Neural cell (in vitro differentiated cells): ENCODE measurements at regions not wholly inside any gene's neighbourhood (a gene's known extent, or its start where the extent isn't known, plus 50 kb on each side); places are given as distances from the start of the nearest gene placed in this dataset.
"Not testable (repeated sequence)": the region's sequence is repeated elsewhere in the genome, so short reads cannot be mapped to it uniquely, and the experiment has no call there.

ENCODE experiments used
- H2AFZ ChIP-seq: fragments of 200-600, 300-800 bp; sonication (generic), shearing (Covaris generic); 2 replicates; pipeline ENCODE4 v1.6.0; 2014; ENCODE audit warnings: low read depth, mild to moderate bottlenecking, antibody characterized with exemption, low read length, moderate library complexity
- H3F3A ChIP-seq: fragments of 200-600 bp; shearing (Covaris generic); 2 replicates; pipeline ENCODE4 v1.6.1; 2016; ENCODE audit warnings: mild to moderate bottlenecking, moderate library complexity, mixed read lengths, antibody characterized with exemption, low read length; ENCODE audit not compliant: insufficient read depth, poor library complexity, severe bottlenecking
- H3K27ac ChIP-seq: fragments of 200-600, 300-800 bp; sonication (generic), shearing (Covaris generic); 2 replicates; pipeline ENCODE4 v1.5.1; 2014; ENCODE audit warnings: mild to moderate bottlenecking, low read length, moderate library complexity
- H3K27me3 ChIP-seq: fragments of 300-800, 200-600 bp; sonication (generic), shearing (Covaris generic); 2 replicates; pipeline ENCODE4 v1.6.0; 2014; ENCODE audit warnings: mild to moderate bottlenecking, low read depth, low read length, moderate library complexity; ENCODE audit not compliant: insufficient read depth
- H3K36me3 ChIP-seq: fragments of 300-800, 200-600 bp; sonication (generic), shearing (Covaris generic); 2 replicates; pipeline ENCODE4 v1.5.1; 2014; ENCODE audit warnings: mild to moderate bottlenecking, antibody characterized with exemption, low read length, moderate library complexity; ENCODE audit not compliant: insufficient read depth
- H3K4me2 ChIP-seq: fragments of 300-800, 200-600 bp; sonication (generic), shearing (Covaris generic); 2 replicates; pipeline ENCODE4 v1.6.0; 2014; ENCODE audit warnings: mild to moderate bottlenecking, low read length
- H3K4me3 ChIP-seq: fragments of 300-800, 200-600 bp; sonication (generic), shearing (Covaris generic); 2 replicates; pipeline ENCODE4 v1.5.1; 2014; ENCODE audit warnings: mild to moderate bottlenecking, low read length, moderate library complexity
- H3K79me2 ChIP-seq: fragments of 200-600 bp; shearing (Covaris generic); replicated peaks from 2 replicates; pipeline ENCODE4 v1.6.0; 2014; ENCODE audit warnings: mild to moderate bottlenecking, low read length, moderate library complexity; ENCODE audit not compliant: insufficient read depth
- H3K9ac ChIP-seq: fragments of 300-800, 200-600 bp; sonication (generic), shearing (Covaris generic); 2 replicates; pipeline ENCODE4 v1.6.1; 2016; ENCODE audit warnings: mild to moderate bottlenecking, low read length, mixed read lengths
- H3K9me2 ChIP-seq: fragments of 200-600 bp; shearing (Covaris generic); 2 replicates; pipeline ENCODE4 v1.6.1; 2016; ENCODE audit warnings: mild to moderate bottlenecking, low read length, mixed read lengths; ENCODE audit not compliant: insufficient read depth
- H3K9me3 ChIP-seq: fragments of 200-600, 300-800 bp; sonication (generic), shearing (Covaris generic); 2 replicates; pipeline ENCODE4 v1.6.1; 2016; ENCODE audit warnings: mild to moderate bottlenecking, mixed run types, low read length, moderate library complexity, mixed read lengths
- H4K20me1 ChIP-seq: fragments of 200-600 bp; shearing (Covaris generic); 2 replicates; pipeline ENCODE4 v1.6.1; 2016; ENCODE audit warnings: mild to moderate bottlenecking, mixed run types; ENCODE audit not compliant: insufficient read depth
- EP300 ChIP-seq: fragments of 450-650 bp; conservative IDR thresholded peaks from 2 replicates; pipeline ENCODE4 v1.6.1; 2014; ENCODE audit warnings: antibody characterized with exemption, mild to moderate bottlenecking, moderate library complexity; ENCODE audit not compliant: poor library complexity, severe bottlenecking
- EZH2 ChIP-seq: fragments of 200-600, 300-800 bp; shearing (Covaris generic), sonication (generic); IDR thresholded peaks from 2 replicates; pipeline ENCODE4 v1.6.1; 2014; ENCODE audit warnings: antibody characterized with exemption, low read length, borderline replicate concordance, mild to moderate bottlenecking; ENCODE audit not compliant: insufficient read depth, poor library complexity, severe bottlenecking
- MXI1 ChIP-seq: fragments of 450-650 bp; conservative IDR thresholded peaks from 2 replicates; pipeline ENCODE4 v1.6.1; 2014; ENCODE audit warnings: antibody characterized with exemption, mild to moderate bottlenecking; ENCODE audit not compliant: poor library complexity, severe bottlenecking
- POLR2AphosphoS5 ChIP-seq: IDR thresholded peaks from 2 replicates; pipeline ENCODE4 v1.6.1; 2012
- RAD21 ChIP-seq: fragments of 450-650 bp; conservative IDR thresholded peaks from 2 replicates; pipeline ENCODE4 v1.6.1; 2014; ENCODE audit warnings: antibody characterized with exemption, mild to moderate bottlenecking, moderate library complexity
- SMC3 ChIP-seq: fragments of 450-650 bp; conservative IDR thresholded peaks from 2 replicates; pipeline ENCODE4 v1.6.1; 2014; ENCODE audit warnings: antibody characterized with exemption, mild to moderate bottlenecking, moderate library complexity; ENCODE audit not compliant: poor library complexity
- TAF1 ChIP-seq: IDR thresholded peaks from 2 replicates; pipeline ENCODE4 v1.6.1; 2012; ENCODE audit warnings: low read depth
- TF ChIP-seq, protein P1 (sequence below): IDR thresholded peaks from 2 replicates; pipeline ENCODE4 v1.6.1; 2012; ENCODE audit warnings: borderline replicate concordance
- TF ChIP-seq, protein P2 (sequence below): fragments of 450-650 bp; IDR thresholded peaks from 2 replicates; pipeline ENCODE4 v1.5.1; 2014; ENCODE audit warnings: antibody characterized with exemption, mild to moderate bottlenecking, moderate library complexity; ENCODE audit not compliant: poor library complexity, severe bottlenecking

- Histone ChIP-seq H2AFZ (no peak overlapping the region), H3K9me3 (no peaks in the 10 kb centered on the region), H3K9ac (no peak overlapping the region), H3K4me2 (no peak overlapping the region), H3K4me3 (no peak overlapping the region), H3K9me2 (no peaks in the 10 kb centered on the region), H4K20me1 (no peaks in the 10 kb centered on the region), H3K27ac (no peak overlapping the region), H3F3A (no peaks in the 10 kb centered on the region), H3K36me3 (no peaks in the 10 kb centered on the region), H3K79me2 (no peaks in the 10 kb centered on the region), H3K27me3 (no peaks in the 10 kb centered on the region)
- TF ChIP-seq TAF1 (no peak), EP300 (no peak), POLR2AphosphoS5 (no peak), SMC3 (no peak), RAD21 (no peak), EZH2 (no peak), MXI1 (no peak)
- TF ChIP-seq, protein P1, sequence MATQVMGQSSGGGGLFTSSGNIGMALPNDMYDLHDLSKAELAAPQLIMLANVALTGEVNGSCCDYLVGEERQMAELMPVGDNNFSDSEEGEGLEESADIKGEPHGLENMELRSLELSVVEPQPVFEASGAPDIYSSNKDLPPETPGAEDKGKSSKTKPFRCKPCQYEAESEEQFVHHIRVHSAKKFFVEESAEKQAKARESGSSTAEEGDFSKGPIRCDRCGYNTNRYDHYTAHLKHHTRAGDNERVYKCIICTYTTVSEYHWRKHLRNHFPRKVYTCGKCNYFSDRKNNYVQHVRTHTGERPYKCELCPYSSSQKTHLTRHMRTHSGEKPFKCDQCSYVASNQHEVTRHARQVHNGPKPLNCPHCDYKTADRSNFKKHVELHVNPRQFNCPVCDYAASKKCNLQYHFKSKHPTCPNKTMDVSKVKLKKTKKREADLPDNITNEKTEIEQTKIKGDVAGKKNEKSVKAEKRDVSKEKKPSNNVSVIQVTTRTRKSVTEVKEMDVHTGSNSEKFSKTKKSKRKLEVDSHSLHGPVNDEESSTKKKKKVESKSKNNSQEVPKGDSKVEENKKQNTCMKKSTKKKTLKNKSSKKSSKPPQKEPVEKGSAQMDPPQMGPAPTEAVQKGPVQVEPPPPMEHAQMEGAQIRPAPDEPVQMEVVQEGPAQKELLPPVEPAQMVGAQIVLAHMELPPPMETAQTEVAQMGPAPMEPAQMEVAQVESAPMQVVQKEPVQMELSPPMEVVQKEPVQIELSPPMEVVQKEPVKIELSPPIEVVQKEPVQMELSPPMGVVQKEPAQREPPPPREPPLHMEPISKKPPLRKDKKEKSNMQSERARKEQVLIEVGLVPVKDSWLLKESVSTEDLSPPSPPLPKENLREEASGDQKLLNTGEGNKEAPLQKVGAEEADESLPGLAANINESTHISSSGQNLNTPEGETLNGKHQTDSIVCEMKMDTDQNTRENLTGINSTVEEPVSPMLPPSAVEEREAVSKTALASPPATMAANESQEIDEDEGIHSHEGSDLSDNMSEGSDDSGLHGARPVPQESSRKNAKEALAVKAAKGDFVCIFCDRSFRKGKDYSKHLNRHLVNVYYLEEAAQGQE = no peak
- TF ChIP-seq, protein P2, sequence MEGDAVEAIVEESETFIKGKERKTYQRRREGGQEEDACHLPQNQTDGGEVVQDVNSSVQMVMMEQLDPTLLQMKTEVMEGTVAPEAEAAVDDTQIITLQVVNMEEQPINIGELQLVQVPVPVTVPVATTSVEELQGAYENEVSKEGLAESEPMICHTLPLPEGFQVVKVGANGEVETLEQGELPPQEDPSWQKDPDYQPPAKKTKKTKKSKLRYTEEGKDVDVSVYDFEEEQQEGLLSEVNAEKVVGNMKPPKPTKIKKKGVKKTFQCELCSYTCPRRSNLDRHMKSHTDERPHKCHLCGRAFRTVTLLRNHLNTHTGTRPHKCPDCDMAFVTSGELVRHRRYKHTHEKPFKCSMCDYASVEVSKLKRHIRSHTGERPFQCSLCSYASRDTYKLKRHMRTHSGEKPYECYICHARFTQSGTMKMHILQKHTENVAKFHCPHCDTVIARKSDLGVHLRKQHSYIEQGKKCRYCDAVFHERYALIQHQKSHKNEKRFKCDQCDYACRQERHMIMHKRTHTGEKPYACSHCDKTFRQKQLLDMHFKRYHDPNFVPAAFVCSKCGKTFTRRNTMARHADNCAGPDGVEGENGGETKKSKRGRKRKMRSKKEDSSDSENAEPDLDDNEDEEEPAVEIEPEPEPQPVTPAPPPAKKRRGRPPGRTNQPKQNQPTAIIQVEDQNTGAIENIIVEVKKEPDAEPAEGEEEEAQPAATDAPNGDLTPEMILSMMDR = no peak
Measured at GRCh38 chr13:50747737-50748350, 95.6 kb downstream of the DLEU7 start.

DNA sequence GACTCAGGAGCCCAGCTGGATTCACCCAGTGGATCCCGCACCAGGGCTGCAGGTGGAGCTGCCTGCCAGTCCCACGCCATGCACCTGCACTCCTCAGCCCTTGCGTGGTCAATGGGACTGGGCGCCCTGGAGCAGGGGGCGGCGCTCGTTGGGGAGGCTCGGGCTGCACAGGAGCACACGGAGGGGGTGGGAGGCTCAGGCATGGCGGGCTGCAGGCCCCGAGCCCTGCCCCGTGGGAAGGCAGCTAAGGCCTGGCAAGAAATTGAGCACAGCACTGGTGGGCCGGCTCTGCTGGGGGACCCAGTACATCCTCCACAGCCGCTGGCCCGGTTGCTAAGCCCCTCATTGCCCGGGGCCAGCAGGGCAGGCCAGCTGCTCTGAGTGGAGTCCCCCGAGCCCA is 90.3 kb downstream of the DLEU7 start:
- H3K4me2 ChIP-seq, H3K36me3 ChIP-seq, H4K20me1 ChIP-seq, H2AFZ ChIP-seq, H3K9me2 ChIP-seq, H3K27me3 ChIP-seq, H3F3A ChIP-seq, H3K9ac ChIP-seq, H3K9me3 ChIP-seq, H3K79me2 ChIP-seq, H3K4me3 ChIP-seq, H3K27ac ChIP-seq: not testable (repeated sequence)

DNA sequence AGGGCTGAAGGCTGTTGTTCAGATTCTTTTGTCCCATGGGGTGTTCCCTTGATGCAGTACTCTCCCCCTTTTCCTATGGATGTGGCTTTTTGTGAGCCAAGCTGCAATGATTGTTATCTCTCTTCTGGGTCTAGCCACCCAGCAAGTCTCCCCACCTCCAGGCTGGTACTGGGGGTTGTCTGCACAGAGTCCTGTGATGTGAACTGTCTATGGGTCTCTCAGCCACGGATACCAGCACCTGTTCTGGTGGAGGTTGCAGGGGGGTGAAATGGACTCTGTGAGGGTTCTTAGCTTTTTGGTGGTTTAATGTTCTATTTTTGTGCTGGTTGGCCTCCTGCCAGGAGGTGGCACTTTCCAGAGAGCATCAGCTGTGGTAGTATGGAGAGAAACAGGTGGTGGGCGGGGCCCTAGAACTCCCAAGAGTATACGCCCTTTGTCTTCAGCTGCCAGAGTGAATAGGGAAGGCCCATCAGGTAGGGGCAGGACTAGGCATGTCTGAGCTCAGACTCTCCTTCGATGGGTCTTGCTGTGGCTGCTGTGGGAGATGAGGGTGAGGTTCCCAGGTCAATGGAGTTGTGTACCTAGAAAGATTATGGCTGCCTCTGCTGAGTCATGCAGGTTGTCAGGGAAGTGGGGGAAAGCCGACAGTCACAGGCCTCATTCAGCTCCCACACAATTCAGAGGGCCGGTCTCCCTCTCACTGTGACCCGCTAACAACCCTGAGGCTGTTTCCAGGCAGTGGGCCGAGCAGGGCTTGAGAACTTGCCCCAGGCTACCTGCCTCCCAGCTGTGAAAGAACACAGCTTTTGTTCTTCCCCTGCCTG is 87.4 kb downstream of the DLEU7 start:
- not testable (repeated sequence) for H3F3A ChIP-seq, H3K9me3 ChIP-seq, H3K9me2 ChIP-seq, H3K4me3 ChIP-seq, H4K20me1 ChIP-seq, H2AFZ ChIP-seq, H3K27me3 ChIP-seq, H3K4me2 ChIP-seq, H3K27ac ChIP-seq, H3K79me2 ChIP-seq, H3K36me3 ChIP-seq, H3K9ac ChIP-seq
